Adrenal gland (tissue), 9 donors: ENCODE measurements at regions not wholly inside any gene's neighbourhood (a gene's known extent, or its start where the extent isn't known, plus 50 kb on each side); places are given as distances from the start of the nearest gene placed in this dataset.

ENCODE experiments used
- DNase-seq, 7 donors: peaks; one replicate each; pipeline ENCODE4 v3.0.0-alpha.2; 2019 to 2020
- H3K27ac ChIP-seq, 5 donors: fragments of 200-600 bp; sonication (generic) in 4 of 5; 1 replicate in 3 of 5; 2 replicates in 2 of 5; pipeline versions ENCODE4 v1.5.1 to v1.8.0; 2016 to 2020; ENCODE audit warnings: mild to moderate bottlenecking in 1 of 5
- H3K27me3 ChIP-seq: fragments of 200-600 bp; 2 replicates; pipeline ENCODE4 v1.8.0; 2021
- H3K36me3 ChIP-seq, 2 donors: fragments of 200-600 bp; replicated peaks in 1 of 2; 1 replicate in 1 of 2; 2 replicates in 1 of 2; pipeline versions ENCODE4 v1.5.1 to v1.8.0; 2018 to 2022
- H3K4me1 ChIP-seq, 2 donors: fragments of 200-600 bp; replicated peaks in 1 of 2; 1 replicate in 1 of 2; 2 replicates in 1 of 2; pipeline versions ENCODE4 v1.5.1 to v1.8.0; 2018 to 2021
- H3K4me3 ChIP-seq, 4 donors: fragments of 200-600 bp; sonication (generic) in 3 of 4; one replicate each; pipeline ENCODE4 v1.5.1; 2016 to 2018
- H3K9me3 ChIP-seq, 3 donors: fragments of 200-600 bp; sonication (generic) in 1 of 3; replicated peaks in 1 of 3; 1 replicate in 2 of 3; 2 replicates in 1 of 3; pipeline versions ENCODE4 v1.5.1 to v1.8.0; 2016 to 2021
- POLR2A ChIP-seq, 2 donors: fragments of 450-650 bp; IDR thresholded peaks; one replicate each; pipeline ENCODE4 v1.6.1; 2017; ENCODE audit warnings: antibody characterized with exemption in 2 of 2, mild to moderate bottlenecking in 2 of 2, moderate library complexity in 1 of 2
- WGBS, 4 donors: extraction: QIAGEN DNeasy Blood & Tissue Kit in 2 of 4; methylation state at CpG; one replicate each; pipeline versions ENCODE4 v1.1.5 to v1.1.7; 2013 to 2017; 5-methylcytosine and 5-hydroxymethylcytosine counted together
- intact Hi-C, 2 donors: fragments of 100-400 bp; cut with DNase I; formaldehyde crosslinking; loops; one replicate each; pipeline versions ENCODE4 v1.14.1 to v1.15.0; 2022 to 2023
- TF ChIP-seq, protein P1 (sequence below), 6 experiments: fragments of 450-650 bp in 4 of 6; fragments of 200-600 bp in 2 of 6; sonication (generic) in 1 of 6; IDR thresholded peaks; 1 replicate in 5 of 6; 2 replicates in 1 of 6; pipeline versions ENCODE4 v1.5.1 to v1.8.0; 2016 to 2021; ENCODE audit warnings: antibody characterized with exemption in 6 of 6, mild to moderate bottlenecking in 2 of 6, moderate library complexity in 1 of 6
- donor health status: healthy with polysubstance abuse.
- donor health status: Bipolar disorder and iron deficiency.
- donor health status: DM: yes; HTN: yes; CAD: no.
- donor health status: DM: no; HTN: no; CAD: no.
- donor health status: DM: no; HTN: no; CAD: no.

DNA sequence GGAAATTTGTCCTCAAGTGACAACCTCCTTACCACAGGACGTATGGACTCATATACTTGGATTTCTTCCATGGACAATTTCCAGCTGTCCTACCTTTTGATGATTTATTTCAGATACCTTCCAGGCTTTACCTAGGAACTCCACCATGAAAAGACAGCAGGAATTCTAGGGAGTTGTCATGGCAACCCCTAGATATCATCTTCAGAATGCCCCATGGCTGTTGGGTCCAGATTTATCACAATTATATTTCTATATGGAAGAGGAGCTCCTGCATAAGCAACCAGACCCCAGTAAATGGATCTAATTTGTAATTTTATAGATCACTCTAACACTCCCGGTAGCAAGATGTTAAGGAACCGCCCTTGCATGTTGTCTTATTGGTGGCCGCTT lies 102.3 kb upstream of the ZNF521 start:
- Histone ChIP-seq H3K27me3 (no peaks in the 10 kb centered on the region), H3K4me1 (peaks cover 0 to under 1% of the 10 kb centered on the region in 2 donors), H3K36me3 (no peaks in the 10 kb centered on the region), H3K4me3 (no peak overlapping the region), H3K27ac (no peak overlapping the region), H3K9me3 (peaks cover 0 to 5% (median 0%) of the 10 kb centered on the region in 3 donors)
- 87 to 98% (median 93%) methylated on average over 4 of the region's 4 CpGs for WGBS, 4 donors
- no peak for DNase-seq
- TF ChIP-seq POLR2A (IDR thresholded peaks at IDR 0.05) = no peak
- TF ChIP-seq, protein P1, sequence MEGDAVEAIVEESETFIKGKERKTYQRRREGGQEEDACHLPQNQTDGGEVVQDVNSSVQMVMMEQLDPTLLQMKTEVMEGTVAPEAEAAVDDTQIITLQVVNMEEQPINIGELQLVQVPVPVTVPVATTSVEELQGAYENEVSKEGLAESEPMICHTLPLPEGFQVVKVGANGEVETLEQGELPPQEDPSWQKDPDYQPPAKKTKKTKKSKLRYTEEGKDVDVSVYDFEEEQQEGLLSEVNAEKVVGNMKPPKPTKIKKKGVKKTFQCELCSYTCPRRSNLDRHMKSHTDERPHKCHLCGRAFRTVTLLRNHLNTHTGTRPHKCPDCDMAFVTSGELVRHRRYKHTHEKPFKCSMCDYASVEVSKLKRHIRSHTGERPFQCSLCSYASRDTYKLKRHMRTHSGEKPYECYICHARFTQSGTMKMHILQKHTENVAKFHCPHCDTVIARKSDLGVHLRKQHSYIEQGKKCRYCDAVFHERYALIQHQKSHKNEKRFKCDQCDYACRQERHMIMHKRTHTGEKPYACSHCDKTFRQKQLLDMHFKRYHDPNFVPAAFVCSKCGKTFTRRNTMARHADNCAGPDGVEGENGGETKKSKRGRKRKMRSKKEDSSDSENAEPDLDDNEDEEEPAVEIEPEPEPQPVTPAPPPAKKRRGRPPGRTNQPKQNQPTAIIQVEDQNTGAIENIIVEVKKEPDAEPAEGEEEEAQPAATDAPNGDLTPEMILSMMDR (IDR thresholded peaks at IDR 0.05) = no peak
- intact Hi-C loops = no loop called here

DNA sequence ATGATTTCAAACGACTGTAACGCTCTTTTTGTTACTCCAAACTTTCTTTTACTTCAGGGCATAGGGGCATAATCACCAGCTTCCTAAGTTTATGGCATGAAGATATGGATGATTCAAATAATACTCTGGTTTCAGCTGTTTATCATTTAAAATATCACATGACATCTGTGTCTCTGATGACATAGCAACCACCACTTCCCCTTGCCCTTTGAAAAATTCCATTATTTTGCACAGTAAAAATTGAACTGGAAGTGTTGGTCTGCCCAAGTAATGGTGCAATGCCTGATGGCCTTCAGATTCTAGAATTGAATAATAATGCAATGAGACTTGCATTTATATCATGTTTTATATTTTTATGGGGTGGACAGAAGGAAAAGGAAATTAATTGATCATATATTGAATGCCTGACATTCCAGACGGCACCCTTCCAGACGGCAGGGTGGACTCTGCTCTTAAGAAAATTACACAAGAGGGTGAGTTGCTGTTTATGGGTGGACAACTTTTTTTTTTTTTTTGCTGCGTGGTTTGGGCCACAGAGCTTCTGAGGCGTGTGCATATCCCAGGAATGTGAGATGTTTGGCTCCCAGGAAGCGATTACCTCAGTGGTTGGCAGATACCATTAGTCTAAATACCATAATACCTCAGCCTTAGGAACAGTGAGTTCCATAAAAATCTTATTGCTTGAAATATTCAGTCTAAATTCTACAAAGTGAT lies 101.7 kb upstream of the ZNF521 start:
- Histone ChIP-seq H3K9me3 (peaks cover 0 to 5% (median 0%) of the 10 kb centered on the region in 3 donors), H3K4me1 (peaks cover 0 to 6% of the 10 kb centered on the region in 2 donors), H3K27me3 (no peaks in the 10 kb centered on the region), H3K27ac (no peak overlapping the region), H3K4me3 (no peak overlapping the region), H3K36me3 (no peaks in the 10 kb centered on the region)
- TF ChIP-seq, protein P1 (IDR thresholded peaks at IDR 0.05) = no peak
- TF ChIP-seq POLR2A (IDR thresholded peaks at IDR 0.05) = no peak
- WGBS, 4 donors = 84 to 89% (median 86%) methylated on average over 7 of the region's 7 CpGs
- intact Hi-C loops = no loop called here
- no peak for DNase-seq

DNA sequence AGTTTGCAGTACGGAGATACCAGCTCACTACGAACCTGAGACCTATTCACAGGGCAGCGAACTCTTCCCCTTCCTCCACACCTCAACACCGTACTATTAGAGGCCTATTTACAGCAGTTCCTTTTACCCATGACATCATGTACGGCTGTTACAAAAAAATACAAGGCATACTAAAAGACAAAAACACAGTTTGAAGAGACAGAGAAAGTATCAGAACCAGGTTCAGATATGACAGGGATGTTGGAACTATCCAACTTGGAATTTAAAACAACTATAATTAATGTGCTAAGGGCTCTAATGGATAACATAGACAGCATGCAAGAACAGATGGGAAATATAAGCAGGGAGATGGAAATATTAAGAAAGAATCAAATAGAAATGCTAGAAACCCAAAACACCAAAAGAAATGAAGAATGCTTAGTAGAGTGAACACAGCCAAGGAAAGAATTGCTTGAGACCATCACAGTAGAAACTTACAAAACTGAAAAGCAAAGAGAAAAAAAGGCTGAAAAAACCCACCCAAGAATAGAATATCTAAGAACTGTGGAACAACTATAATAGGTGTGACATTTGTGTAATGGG lies 99.2 kb upstream of the ZNF521 start:
- H3K27ac ChIP-seq = no peak overlapping the region
- H3K9me3 ChIP-seq = peaks cover 0 to 5% (median 0%) of the 10 kb centered on the region in 3 donors
- DNase-seq = no peak
- intact Hi-C loops = no loop called here
- WGBS, 4 donors = 87 to 96% (median 94%) methylated on average over 5 of the region's 5 CpGs
- TF ChIP-seq POLR2A (IDR thresholded peaks at IDR 0.05) = no peak
- TF ChIP-seq, protein P1 (IDR thresholded peaks at IDR 0.05) = no peak
- H3K4me1 ChIP-seq = peaks cover 0 to 6% of the 10 kb centered on the region in 2 donors
- no peak overlapping the region for H3K4me3 ChIP-seq
- no peaks in the 10 kb centered on the region for H3K36me3 ChIP-seq
- no peaks in the 10 kb centered on the region for H3K27me3 ChIP-seq

DNA sequence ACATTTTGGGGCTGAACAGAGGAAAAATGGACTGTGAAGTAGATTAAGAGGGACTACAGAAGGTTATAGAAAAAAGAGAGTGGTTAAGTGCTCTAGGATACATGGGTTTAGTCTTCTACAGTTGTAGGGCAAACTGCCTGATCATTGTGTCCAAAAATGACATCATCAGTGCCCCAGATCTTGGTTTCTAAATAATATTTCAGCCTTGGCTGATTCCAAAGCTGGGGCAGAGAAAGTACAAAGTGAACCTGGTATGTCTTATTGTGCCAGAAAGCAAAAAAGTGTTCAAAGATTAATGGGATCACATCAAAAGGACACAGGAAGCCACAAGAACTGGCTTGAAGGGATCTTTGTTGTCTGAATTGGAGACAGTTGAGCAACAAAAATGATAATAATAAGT lies 97.1 kb upstream of the ZNF521 start:
- H3K4me1 ChIP-seq = peaks cover 0 to 6% of the 10 kb centered on the region in 2 donors
- intact Hi-C loops = loop anchor here in 1 of 2 donors (10.0 kb wide), 2 partner anchors 46 to 94 kb away; partner anchors contain the start of gene ZNF521
- no peak for TF ChIP-seq POLR2A (IDR thresholded peaks at IDR 0.05)
- TF ChIP-seq, protein P1 (IDR thresholded peaks at IDR 0.05) = no peak
- DNase-seq = peak; percentile 24 to 62 (median 41)
- H3K9me3 ChIP-seq = peaks cover 0 to 5% (median 0%) of the 10 kb centered on the region in 3 donors
- H3K27me3 ChIP-seq = no peaks in the 10 kb centered on the region
- peak overlapping the region in 3 of 5 donors; percentile 4 to 37 (median 13) for H3K27ac ChIP-seq
- no peaks in the 10 kb centered on the region for H3K36me3 ChIP-seq
- H3K4me3 ChIP-seq = no peak overlapping the region
